ENCODE measurements at regions not wholly inside any gene's neighbourhood (a gene's known extent, or its start where the extent isn't known, plus 50 kb on each side); places are given as distances from the start of the nearest gene placed in this dataset.

GRCh38 chr4:159444678-159445077 is 341.8 kb downstream of the RAPGEF2 start:
- H3K9me3 Mint-ChIP-seq (ENCODE audit: unreplicated experiment) = no peaks in the 10 kb centered on the region
- no peaks in the 10 kb centered on the region for H3K9me3 ChIP-seq
- ChIA-PET CTCF (no interaction called here), POLR2A (no interaction called here)
- DNase-seq = no peak
- no peaks in the 10 kb centered on the region for H3K4me1 ChIP-seq
- no peaks in the 10 kb centered on the region for H3K27me3 Mint-ChIP-seq (ENCODE audit: insufficient read depth, unreplicated experiment)
- TF ChIP-seq CTCF (IDR thresholded peaks at IDR 0.05; ENCODE audit: insufficient read depth in 1 of 2, low read depth in 1 of 2, low read length in 1 of 2, severe bottlenecking in 1 of 2, unreplicated experiment in 1 of 2) = no peak
- no TSS peak for BruUV-seq (replicated peaks)
- intact Hi-C loops (cut with micrococcal nuclease; ENCODE audit: unreplicated experiment) = loop anchor here (5.0 kb wide), 3 partner anchors 217 to 772 kb away; partner anchors contain the start of genes C4orf46 and ETFDH
- no peaks in the 10 kb centered on the region for H3K36me3 ChIP-seq (ENCODE audit: control insufficient read depth, insufficient read depth, low read length)
- H3K36me3 Mint-ChIP-seq (ENCODE audit: insufficient read depth, unreplicated experiment) = no peaks in the 10 kb centered on the region
- no peak overlapping the region for H3K27ac Mint-ChIP-seq (ENCODE audit: unreplicated experiment)
- no peak overlapping the region for H3K4me3 Mint-ChIP-seq (ENCODE audit: unreplicated experiment)
- no peaks in the 10 kb centered on the region for H3K4me1 Mint-ChIP-seq (ENCODE audit: low read depth, unreplicated experiment)
- no peaks in the 10 kb centered on the region for H3K27me3 ChIP-seq (replicated peaks; ENCODE audit: control insufficient read depth, insufficient read depth, low read length)
- H3K4me3 ChIP-seq (ENCODE audit: low read depth, low read length) = no peak overlapping the region

GRCh38 chr4:159445692-159446091 is 342.8 kb downstream of the RAPGEF2 start:
- Histone ChIP-seq H3K9me3 (no peaks in the 10 kb centered on the region), H3K4me1 (no peaks in the 10 kb centered on the region), H3K27me3 (replicated peaks; ENCODE audit: control insufficient read depth, insufficient read depth, low read length) (no peaks in the 10 kb centered on the region), H3K4me3 (ENCODE audit: low read depth, low read length) (no peak overlapping the region), H3K36me3 (ENCODE audit: control insufficient read depth, insufficient read depth, low read length) (no peaks in the 10 kb centered on the region)
- POLR2A ChIA-PET = no interaction called here
- Mint-ChIP-seq H3K9me3 (ENCODE audit: unreplicated experiment) (no peaks in the 10 kb centered on the region), H3K27me3 (ENCODE audit: insufficient read depth, unreplicated experiment) (no peaks in the 10 kb centered on the region), H3K4me1 (ENCODE audit: low read depth, unreplicated experiment) (no peaks in the 10 kb centered on the region), H3K4me3 (ENCODE audit: unreplicated experiment) (no peak overlapping the region), H3K27ac (ENCODE audit: unreplicated experiment) (no peak overlapping the region), H3K36me3 (ENCODE audit: insufficient read depth, unreplicated experiment) (no peaks in the 10 kb centered on the region)
- DNase-seq = no peak
- no TSS peak for BruUV-seq (replicated peaks)
- CTCF ChIA-PET = no interaction called here
- intact Hi-C loops (cut with micrococcal nuclease; ENCODE audit: unreplicated experiment) = loop anchor here (1.0 to 5.0 kb wide), 8 partner anchors 87 to 773 kb away; partner anchors contain the start of genes C4orf46, ETFDH and PPID
- TF ChIP-seq CTCF (IDR thresholded peaks at IDR 0.05; ENCODE audit: insufficient read depth in 1 of 2, low read depth in 1 of 2, low read length in 1 of 2, severe bottlenecking in 1 of 2, unreplicated experiment in 1 of 2) = no peak

GRCh38 chr4:159446266-159446976 is 343.5 kb downstream of the RAPGEF2 start:
- Histone ChIP-seq H3K27me3 (replicated peaks; ENCODE audit: control insufficient read depth, insufficient read depth, low read length) (no peaks in the 10 kb centered on the region), H3K36me3 (ENCODE audit: control insufficient read depth, insufficient read depth, low read length) (no peaks in the 10 kb centered on the region), H3K9me3 (no peaks in the 10 kb centered on the region), H3K4me3 (ENCODE audit: low read depth, low read length) (no peak overlapping the region), H3K4me1 (no peaks in the 10 kb centered on the region)
- Mint-ChIP-seq H3K4me1 (ENCODE audit: low read depth, unreplicated experiment) (no peaks in the 10 kb centered on the region), H3K36me3 (ENCODE audit: insufficient read depth, unreplicated experiment) (no peaks in the 10 kb centered on the region), H3K4me3 (ENCODE audit: unreplicated experiment) (no peak overlapping the region), H3K27me3 (ENCODE audit: insufficient read depth, unreplicated experiment) (no peaks in the 10 kb centered on the region), H3K27ac (ENCODE audit: unreplicated experiment) (no peak overlapping the region), H3K9me3 (ENCODE audit: unreplicated experiment) (no peaks in the 10 kb centered on the region)
- peak; percentile 72 to 87 for TF ChIP-seq CTCF (IDR thresholded peaks at IDR 0.05; ENCODE audit: insufficient read depth in 1 of 2, low read depth in 1 of 2, low read length in 1 of 2, severe bottlenecking in 1 of 2, unreplicated experiment in 1 of 2)
- BruUV-seq (replicated peaks) = no TSS peak
- POLR2A ChIA-PET = no interaction called here
- intact Hi-C loops (cut with micrococcal nuclease; ENCODE audit: unreplicated experiment) = loop anchor here (1.0 to 5.0 kb wide), 8 partner anchors 88 to 774 kb away; partner anchors contain the start of genes C4orf46, ETFDH and PPID
- CTCF ChIA-PET = no interaction called here
- peak; percentile 46 to 48 for DNase-seq

Measured in Caco-2 (cell line).